GM23338 (cell line): ENCODE measurements at regions not wholly inside any gene's neighbourhood (a gene's known extent, or its start where the extent isn't known, plus 50 kb on each side); places are given as distances from the start of the nearest gene placed in this dataset.

Experiments
- ATAC-seq: fragments of 200-7000 bp; cut with Tn5 transposase; 3 replicates; pipeline ENCODE4 v1.9.1; 2020
- DNase-seq: peaks from one replicate; pipeline ENCODE4 v3.0.0-alpha.2; 2015; ENCODE audit warnings: low spot score
- H2AFZ ChIP-seq: fragments of 200-600 bp; sonication (generic); 2 replicates; pipeline ENCODE4 v1.8.0; 2016; ENCODE audit warnings: antibody characterized with exemption, mild to moderate bottlenecking, moderate library complexity
- H3F3A ChIP-seq: fragments of 200-600 bp; sonication (generic); replicated peaks from 2 replicates; pipeline ENCODE4 v1.8.0; 2017; ENCODE audit warnings: antibody characterized with exemption, mixed run types, low read depth
- H3K27ac ChIP-seq: fragments of 200-600 bp; sonication (generic); 2 replicates; pipeline ENCODE4 v1.6.1; 2016; ENCODE audit warnings: low read depth
- H3K27me3 ChIP-seq: fragments of 200-600 bp; sonication (generic); 2 replicates; pipeline ENCODE4 v1.8.0; 2016; ENCODE audit warnings: mild to moderate bottlenecking, mixed run types, moderate library complexity; ENCODE audit not compliant: insufficient read depth
- H3K36me3 ChIP-seq: fragments of 200-600 bp; sonication (generic); 2 replicates; pipeline ENCODE4 v1.8.0; 2016; ENCODE audit warnings: mild to moderate bottlenecking; ENCODE audit not compliant: insufficient read depth
- H3K4me1 ChIP-seq: fragments of 200-600 bp; sonication (generic); 2 replicates; pipeline ENCODE4 v1.8.0; 2016; ENCODE audit warnings: mild to moderate bottlenecking, moderate library complexity; ENCODE audit not compliant: insufficient read depth
- H3K4me2 ChIP-seq: fragments of 200-600 bp; sonication (generic); 2 replicates; pipeline ENCODE4 v1.7.1; 2017; ENCODE audit warnings: mixed run types
- H3K4me3 ChIP-seq: fragments of 200-600 bp; sonication (generic); 2 replicates; pipeline ENCODE4 v1.6.1; 2016; ENCODE audit warnings: mixed run types
- H3K79me2 ChIP-seq: fragments of 200-600 bp; sonication (generic); replicated peaks from 2 replicates; pipeline ENCODE4 v1.8.0; 2017; ENCODE audit warnings: mild to moderate bottlenecking; ENCODE audit not compliant: insufficient read depth
- H3K9me2 ChIP-seq: fragments of 200-600 bp; sonication (generic); 2 replicates; pipeline ENCODE4 v1.8.0; 2017; ENCODE audit not compliant: insufficient read depth
- H4K20me1 ChIP-seq: fragments of 200-600 bp; sonication (generic); replicated peaks from 2 replicates; pipeline ENCODE4 v1.8.0; 2017; ENCODE audit warnings: mild to moderate bottlenecking; ENCODE audit not compliant: insufficient read depth
- H3K27ac Mint-ChIP-seq: 2 replicates; pipeline ENCODE4 v1.8.0; 2020; ENCODE audit warnings: inconsistent platforms, mild to moderate bottlenecking, moderate library complexity, mixed read lengths
- H3K27me3 Mint-ChIP-seq: 3 replicates; pipeline ENCODE4 v1.8.0; 2022; ENCODE audit warnings: low read depth, mild to moderate bottlenecking, moderate library complexity, mixed read lengths, inconsistent platforms; ENCODE audit not compliant: insufficient read depth, poor library complexity
- H3K36me3 Mint-ChIP-seq: 3 replicates; pipeline ENCODE4 v1.8.0; 2021; ENCODE audit warnings: low read depth, mild to moderate bottlenecking, inconsistent platforms, moderate library complexity, mixed read lengths
- H3K4me1 Mint-ChIP-seq: 3 replicates; pipeline ENCODE4 v1.8.0; 2020; ENCODE audit warnings: mild to moderate bottlenecking, inconsistent platforms, mixed read lengths
- H3K4me3 Mint-ChIP-seq: 3 replicates; pipeline ENCODE4 v1.8.0; 2021; ENCODE audit warnings: moderate library complexity, mild to moderate bottlenecking, inconsistent platforms, mixed read lengths
- H3K9me3 Mint-ChIP-seq: 3 replicates; pipeline ENCODE4 v1.8.0; 2020; ENCODE audit warnings: moderate library complexity, mild to moderate bottlenecking, inconsistent platforms, mixed read lengths
- CREB1 ChIP-seq: fragments of 250-450 bp; sonication (Bioruptor Pico); IDR thresholded peaks from 2 replicates; pipeline ENCODE4 v1.5.0; 2020; ENCODE audit warnings: low read depth, mild to moderate bottlenecking, moderate library complexity
- CTCF ChIP-seq, 2 experiments: fragments of 200-600 bp in 1 of 2; sonication (generic) in 1 of 2; conservative IDR thresholded peaks; 2 replicates each; pipeline versions ENCODE4 v1.5.1 to v1.6.1; 2016 to 2017; ENCODE audit warnings: antibody characterized with exemption in 2 of 2, low read depth in 2 of 2, mild to moderate bottlenecking in 2 of 2, moderate library complexity in 1 of 2
- ETS1 ChIP-seq: IDR thresholded peaks from 2 replicates; pipeline ENCODE4 v1.6.1; 2016; ENCODE audit warnings: antibody characterized with exemption
- EZH2 ChIP-seq: fragments of 200-600 bp; sonication (generic); IDR thresholded peaks from one replicate; pipeline ENCODE4 v1.8.0; 2017; ENCODE audit warnings: antibody characterized with exemption, mild to moderate bottlenecking, low read depth; ENCODE audit not compliant: unreplicated experiment
- JUNB ChIP-seq: IDR thresholded peaks from one replicate; pipeline ENCODE4 v1.6.1; 2016; ENCODE audit warnings: antibody characterized with exemption; ENCODE audit not compliant: unreplicated experiment
- NANOG ChIP-seq: IDR thresholded peaks from 2 replicates; pipeline ENCODE4 v1.6.1; 2016; ENCODE audit warnings: antibody characterized with exemption, borderline replicate concordance
- REST ChIP-seq: IDR thresholded peaks from one replicate; pipeline ENCODE4 v1.6.1; 2018; ENCODE audit warnings: antibody characterized with exemption; ENCODE audit not compliant: unreplicated experiment
- STAT1 ChIP-seq: IDR thresholded peaks from one replicate; pipeline ENCODE4 v1.6.1; 2016; ENCODE audit warnings: antibody characterized with exemption; ENCODE audit not compliant: unreplicated experiment
- ZNF114 ChIP-seq: fragments of 250-450 bp; sonication (Bioruptor Pico); IDR thresholded peaks from 2 replicates; pipeline ENCODE4 v1.5.0; 2020; ENCODE audit warnings: mild to moderate bottlenecking, moderate library complexity
- ZNF331 ChIP-seq: fragments of 250-450 bp; sonication (Bioruptor Pico); IDR thresholded peaks from 2 replicates; pipeline ENCODE4 v1.5.0; 2020; ENCODE audit warnings: low read depth, mild to moderate bottlenecking, moderate library complexity

GRCh38 chr15:97199393-97200051, 761.0 kb upstream of the ARRDC4 start (continued):
- TF ChIP-seq REST (no peak), ETS1 (no peak), CREB1 (CRISPR knock-in tag) (no peak), EZH2 (no peak), STAT1 (no peak), ZNF114 (CRISPR knock-in tag) (no peak), ZNF331 (CRISPR knock-in tag) (no peak), JUNB (no peak)

GRCh38 chr15:97200161-97200560, 760.3 kb upstream of the ARRDC4 start:
- no peak for DNase-seq
- Mint-ChIP-seq H3K4me3 (no peak overlapping the region), H3K4me1 (peaks cover 20% of the 10 kb centered on the region), H3K27ac (no peak overlapping the region), H3K36me3 (no peaks in the 10 kb centered on the region), H3K9me3 (no peaks in the 10 kb centered on the region), H3K27me3 (peaks cover 2% of the 10 kb centered on the region)
- Histone ChIP-seq H3F3A (no peaks in the 10 kb centered on the region), H4K20me1 (no peaks in the 10 kb centered on the region), H3K9me2 (no peaks in the 10 kb centered on the region), H3K4me1 (peaks cover 18% of the 10 kb centered on the region), H3K4me3 (no peak overlapping the region), H3K36me3 (no peaks in the 10 kb centered on the region), H3K4me2 (no peak overlapping the region), H3K79me2 (no peaks in the 10 kb centered on the region), H3K27me3 (no peaks in the 10 kb centered on the region), H3K27ac (no peak overlapping the region), H2AFZ (no peak overlapping the region)
- TF ChIP-seq NANOG (no peak), STAT1 (no peak)
- no peak for ATAC-seq

GRCh38 chr15:97210277-97210676, 750.2 kb upstream of the ARRDC4 start:
- Histone ChIP-seq H3K27me3 (no peaks in the 10 kb centered on the region), H3K36me3 (no peaks in the 10 kb centered on the region), H3K9me2 (no peaks in the 10 kb centered on the region), H3K4me2 (no peak overlapping the region), H3K4me1 (no peaks in the 10 kb centered on the region), H4K20me1 (no peaks in the 10 kb centered on the region), H2AFZ (no peak overlapping the region), H3F3A (no peaks in the 10 kb centered on the region), H3K79me2 (no peaks in the 10 kb centered on the region), H3K27ac (no peak overlapping the region), H3K4me3 (no peak overlapping the region)
- peaks cover 2% of the 10 kb centered on the region for H3K27me3 Mint-ChIP-seq
- no peak for TF ChIP-seq EZH2
- no peak for TF ChIP-seq REST
- TF ChIP-seq CTCF (conservative IDR thresholded peaks at IDR 0.05; ENCODE audit: low read depth in 2 of 2), result no peak
- TF ChIP-seq JUNB, result no peak
- no peak for TF ChIP-seq ZNF331 (CRISPR knock-in tag)
- TF ChIP-seq CREB1 (CRISPR knock-in tag), result no peak
- H3K36me3 Mint-ChIP-seq, result no peaks in the 10 kb centered on the region
- ATAC-seq, result no peak
- H3K4me3 Mint-ChIP-seq, result no peak overlapping the region
- no peak overlapping the region; the same call in 1 of the 2 replicates for H3K27ac Mint-ChIP-seq
- no peak for DNase-seq
- no peaks in the 10 kb centered on the region; the same call in 2 of the 3 replicates for H3K9me3 Mint-ChIP-seq
- peaks cover 2% of the 10 kb centered on the region; the same call in 1 of the 3 replicates for H3K4me1 Mint-ChIP-seq
